ENCODE measurements at regions not wholly inside any gene's neighbourhood (a gene's known extent, or its start where the extent isn't known, plus 50 kb on each side); places are given as distances from the start of the nearest gene placed in this dataset.

DNA sequence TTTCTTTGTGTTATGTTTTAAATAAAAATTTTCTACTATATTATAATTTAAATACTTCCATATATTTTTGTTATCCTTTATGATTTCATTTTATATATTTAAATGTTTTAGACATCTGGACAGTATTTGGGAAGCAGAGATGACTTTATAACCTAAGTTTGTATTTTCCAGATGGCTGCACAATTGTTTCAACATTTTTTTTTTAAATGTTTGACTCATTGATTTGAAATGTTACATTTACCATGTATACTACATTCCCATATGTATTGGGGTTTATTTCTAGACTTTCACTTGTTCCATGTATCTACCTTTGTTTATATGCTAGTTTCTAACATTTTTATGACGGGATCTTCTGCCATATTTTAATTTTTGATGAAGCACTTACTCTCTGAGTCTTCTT lies 766.5 kb downstream of the METTL15 start:
- no peak for DNase-seq

- DNase-seq = no peak
Measured at GRCh38 chr11:28871090-28871489, 762.9 kb downstream of the METTL15 start.

DNA sequence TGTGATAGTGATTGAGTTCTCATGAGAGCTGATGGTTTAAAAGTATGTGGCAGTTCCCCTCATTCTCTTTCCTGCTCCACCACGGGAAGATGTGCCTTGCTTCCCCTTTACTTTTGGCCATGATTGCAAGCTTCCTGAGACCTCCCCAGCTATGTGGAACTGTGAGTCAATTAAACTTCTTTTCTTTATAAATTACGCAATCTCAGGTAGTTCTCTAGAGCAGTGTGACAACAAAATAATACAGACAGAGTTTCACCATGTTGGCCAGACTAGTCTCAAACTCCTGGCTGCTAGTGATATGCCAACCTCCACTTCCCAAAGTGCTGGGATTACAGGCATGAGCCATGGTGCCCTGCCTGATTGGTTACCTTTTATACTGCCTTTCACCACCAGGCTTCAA lies 755.2 kb downstream of the METTL15 start:
- no peak for DNase-seq

- peak; percentile 1 for DNase-seq
Measured at GRCh38 chr11:28860893-28861292, 752.7 kb downstream of the METTL15 start.

- no peak for DNase-seq
Measured at GRCh38 chr11:28858076-28858475, 749.9 kb downstream of the METTL15 start.

- DNase-seq = no peak
Measured at GRCh38 chr11:28849053-28849452, 740.9 kb downstream of the METTL15 start.

GRCh38 chr11:28842716-28843115 lies 734.5 kb downstream of the METTL15 start:
- no peak for DNase-seq

GRCh38 chr11:28838741-28839140 lies 730.6 kb downstream of the METTL15 start:
- no peak for DNase-seq

- no peak for DNase-seq
Measured at GRCh38 chr11:28837599-28837998, 729.4 kb downstream of the METTL15 start.

DNA sequence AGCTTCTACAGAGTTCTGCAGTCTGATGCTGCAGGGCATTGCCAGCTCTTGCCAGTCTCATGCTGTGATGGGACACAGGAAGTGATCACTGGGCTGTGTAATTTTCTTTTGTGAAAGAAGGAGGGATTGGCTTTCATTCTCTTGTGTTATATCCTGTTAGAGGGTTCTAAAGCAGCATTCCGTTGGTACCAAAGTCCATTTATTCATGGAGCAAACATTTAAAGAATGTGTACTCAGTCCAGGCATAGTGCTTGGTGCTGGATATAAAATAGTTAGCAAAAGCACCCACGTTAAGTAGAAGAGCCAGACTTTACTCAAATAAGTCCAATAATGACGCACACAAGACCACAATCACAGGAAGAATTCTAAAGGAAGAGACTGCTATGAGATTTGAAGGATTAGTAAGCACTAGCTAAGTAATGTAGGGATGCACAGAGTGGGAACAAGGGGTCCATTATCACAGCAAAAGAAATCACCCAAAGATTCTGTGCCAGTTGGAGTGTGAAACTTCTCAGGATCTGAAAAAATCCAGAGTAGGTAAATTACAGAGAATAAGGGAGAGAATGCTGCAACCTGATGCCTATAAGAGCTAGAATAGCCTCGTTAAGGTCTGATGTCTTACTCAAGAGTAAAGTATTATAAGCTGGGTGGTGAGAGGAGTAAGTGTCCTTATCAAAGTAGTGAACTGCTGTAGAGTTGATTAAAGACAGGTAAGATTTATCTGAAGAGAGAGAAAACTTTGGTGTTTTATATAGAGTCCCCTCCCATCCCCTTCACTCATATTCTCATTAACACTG lies 728.3 kb downstream of the METTL15 start:
- DNase-seq = no peak

DNA sequence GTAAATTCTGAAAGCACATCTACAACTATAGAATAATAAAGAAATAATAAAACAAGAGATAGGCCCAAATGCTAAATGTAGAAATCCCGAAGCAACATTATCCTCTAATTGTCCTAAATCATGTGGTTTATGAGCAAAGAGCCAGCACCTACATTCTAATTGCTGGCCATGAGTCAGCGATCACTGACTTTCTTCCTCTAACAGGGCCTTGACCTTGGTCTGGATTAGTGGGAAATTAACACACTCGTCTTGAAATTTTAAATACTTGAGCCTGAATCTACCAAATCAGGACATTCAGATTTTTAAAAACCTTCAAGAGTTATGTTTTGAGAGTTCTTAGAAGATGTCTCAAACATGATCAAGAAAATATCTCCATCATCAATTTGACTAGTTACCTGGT lies 727.6 kb downstream of the METTL15 start:
- DNase-seq = no peak

GRCh38 chr11:28835317-28835716 lies 727.1 kb downstream of the METTL15 start:
- no peak for DNase-seq

GRCh38 chr11:28834877-28835276 lies 726.7 kb downstream of the METTL15 start:
- DNase-seq = no peak

GRCh38 chr11:28833670-28834069 lies 725.5 kb downstream of the METTL15 start:
- DNase-seq = no peak

DNA sequence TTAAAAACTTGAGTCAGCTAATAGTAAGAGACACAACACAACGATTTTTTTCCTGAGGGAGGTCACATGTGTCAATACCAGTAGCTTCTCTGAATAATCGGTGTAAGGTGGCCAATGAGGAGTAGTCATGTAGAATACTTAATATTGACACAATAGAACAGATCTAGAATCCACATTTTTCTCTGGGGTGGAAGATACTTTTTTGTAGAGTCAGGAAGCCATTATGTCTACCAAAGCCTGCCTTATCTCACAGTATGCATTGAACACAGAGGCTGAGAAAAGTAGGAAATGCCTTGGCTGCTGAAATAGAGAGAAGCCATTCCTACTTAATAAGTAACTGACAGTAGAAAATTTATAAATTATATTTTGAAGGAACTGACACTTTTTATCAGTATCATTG lies 725.0 kb downstream of the METTL15 start:
- DNase-seq = no peak

- no peak for DNase-seq
Measured at GRCh38 chr11:28826807-28827206, 718.6 kb downstream of the METTL15 start.

DNA sequence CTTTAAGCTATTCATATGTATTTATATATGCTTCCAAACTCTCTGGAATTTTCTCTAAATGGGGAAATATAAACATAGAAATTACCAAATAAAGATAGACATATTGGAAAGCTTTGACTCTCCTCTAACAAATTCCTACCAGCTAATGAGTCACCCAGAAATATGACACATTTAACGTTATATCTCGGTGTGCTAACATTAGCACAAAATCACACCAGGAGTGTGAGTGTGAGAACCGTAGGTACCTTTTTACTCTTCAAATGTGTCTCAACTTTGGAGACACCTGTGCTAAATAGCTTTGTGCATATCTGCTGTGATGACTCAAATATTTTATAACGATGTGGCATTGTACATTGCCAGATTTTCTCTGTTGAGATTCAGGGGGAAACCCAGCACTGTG lies 714.4 kb downstream of the METTL15 start:
- DNase-seq = no peak

GRCh38 chr11:28820296-28820989 lies 712.3 kb downstream of the METTL15 start:
- DNase-seq = no peak

DNA sequence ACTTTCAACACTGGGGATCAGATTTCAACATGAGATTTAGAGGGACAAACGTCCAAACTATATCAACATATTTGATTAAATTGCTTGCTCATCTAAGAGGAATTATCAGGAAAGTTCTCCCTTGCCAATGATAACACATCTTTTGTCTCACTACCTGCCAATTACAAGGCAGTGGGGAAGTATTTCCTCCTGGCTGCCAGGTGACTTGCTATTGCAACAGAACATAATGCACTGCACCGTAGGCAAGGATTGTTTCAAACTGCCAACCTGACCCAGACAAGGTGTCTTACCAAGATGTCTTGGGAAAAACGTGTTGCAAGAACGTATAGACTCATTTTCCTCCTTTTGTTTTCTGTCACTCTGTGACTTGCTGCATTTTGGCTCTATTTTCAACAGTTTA lies 711.6 kb downstream of the METTL15 start:
- no peak for DNase-seq

GRCh38 chr11:28815110-28815509 lies 706.9 kb downstream of the METTL15 start:
- DNase-seq = no peak

DNA sequence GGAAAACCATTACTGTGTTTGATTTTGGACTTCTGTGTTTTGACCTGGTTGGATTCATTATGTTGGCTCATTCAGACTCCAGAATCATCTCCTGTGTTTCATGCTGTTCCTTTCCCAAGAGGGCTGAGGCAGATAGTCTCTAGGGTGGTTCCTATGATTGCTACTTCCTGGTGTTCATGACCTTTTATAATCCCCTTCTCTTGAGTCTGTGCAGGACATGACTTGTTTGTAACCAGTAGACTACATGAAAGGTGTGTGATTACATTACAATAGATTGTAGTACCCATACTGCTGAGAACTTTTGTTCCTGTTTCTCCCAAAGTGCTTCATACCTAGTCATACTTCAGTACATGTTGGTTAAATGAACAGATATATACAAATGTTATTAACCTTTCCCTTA lies 700.6 kb downstream of the METTL15 start:
- no peak for DNase-seq

GRCh38 chr11:28799316-28799715 lies 691.1 kb downstream of the METTL15 start:
- DNase-seq = no peak

GRCh38 chr11:28798286-28798685 lies 690.1 kb downstream of the METTL15 start:
- no peak for DNase-seq

DNA sequence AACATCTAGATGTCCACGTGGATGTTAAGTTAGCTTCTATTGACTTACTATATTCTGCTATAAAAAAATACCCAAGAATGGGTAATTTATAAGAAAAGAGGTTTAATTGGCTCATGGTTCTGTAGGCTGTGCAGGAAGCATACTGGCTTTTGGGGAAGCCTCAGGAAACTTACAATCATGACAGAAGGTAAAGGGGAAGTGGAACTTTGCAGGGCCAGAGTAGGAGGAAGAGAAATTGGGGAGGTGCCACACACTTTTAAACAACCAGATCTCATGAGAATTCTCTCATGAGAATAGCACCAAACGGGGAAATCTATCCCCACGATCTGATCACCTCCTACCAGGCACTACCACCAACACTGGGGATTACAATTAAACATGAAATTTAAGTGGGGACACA lies 689.3 kb downstream of the METTL15 start:
- DNase-seq = no peak

Measured in hindlimb muscle (tissue), 1 donor.